ENCODE measurements at regions not wholly inside any gene's neighbourhood (a gene's known extent, or its start where the extent isn't known, plus 50 kb on each side); places are given as distances from the start of the nearest gene placed in this dataset.

DNA sequence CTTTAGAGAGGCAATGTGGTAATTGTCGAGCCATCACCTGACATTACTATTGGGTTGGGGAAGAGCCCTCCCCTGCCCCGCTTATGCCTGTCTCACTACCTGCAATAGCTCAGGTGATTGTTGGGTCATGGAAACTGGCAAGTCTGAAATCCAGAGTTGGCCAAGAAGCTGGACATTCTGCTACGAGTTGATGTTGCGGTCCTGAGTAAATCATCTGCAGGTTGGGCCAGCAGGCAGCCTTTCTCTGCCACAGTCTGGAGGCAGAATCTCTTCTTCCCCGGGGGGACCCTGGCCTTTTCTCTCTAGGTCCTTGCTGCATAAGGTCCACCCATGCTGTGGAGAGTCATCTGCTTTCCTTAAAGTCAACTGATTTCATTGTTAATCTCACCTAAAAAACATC lies 142.4 kb downstream of the THBS2 start:
- TF ChIP-seq, protein P1, sequence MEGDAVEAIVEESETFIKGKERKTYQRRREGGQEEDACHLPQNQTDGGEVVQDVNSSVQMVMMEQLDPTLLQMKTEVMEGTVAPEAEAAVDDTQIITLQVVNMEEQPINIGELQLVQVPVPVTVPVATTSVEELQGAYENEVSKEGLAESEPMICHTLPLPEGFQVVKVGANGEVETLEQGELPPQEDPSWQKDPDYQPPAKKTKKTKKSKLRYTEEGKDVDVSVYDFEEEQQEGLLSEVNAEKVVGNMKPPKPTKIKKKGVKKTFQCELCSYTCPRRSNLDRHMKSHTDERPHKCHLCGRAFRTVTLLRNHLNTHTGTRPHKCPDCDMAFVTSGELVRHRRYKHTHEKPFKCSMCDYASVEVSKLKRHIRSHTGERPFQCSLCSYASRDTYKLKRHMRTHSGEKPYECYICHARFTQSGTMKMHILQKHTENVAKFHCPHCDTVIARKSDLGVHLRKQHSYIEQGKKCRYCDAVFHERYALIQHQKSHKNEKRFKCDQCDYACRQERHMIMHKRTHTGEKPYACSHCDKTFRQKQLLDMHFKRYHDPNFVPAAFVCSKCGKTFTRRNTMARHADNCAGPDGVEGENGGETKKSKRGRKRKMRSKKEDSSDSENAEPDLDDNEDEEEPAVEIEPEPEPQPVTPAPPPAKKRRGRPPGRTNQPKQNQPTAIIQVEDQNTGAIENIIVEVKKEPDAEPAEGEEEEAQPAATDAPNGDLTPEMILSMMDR (IDR thresholded peaks at IDR 0.05), result no peak
- no peak for TF ChIP-seq POLR2A (IDR thresholded peaks at IDR 0.05)
- TF ChIP-seq POLR2AphosphoS5 (IDR thresholded peaks at IDR 0.05), result no peak
- TF ChIP-seq EP300 (IDR thresholded peaks at IDR 0.05), result no peak

Data from gastroesophageal sphincter (tissue), 3 donors.